Activated CD8-positive, alpha-beta T cell treated with anti-CD3 and anti-CD28 coated beads for 36 hours (primary cell): ENCODE measurements at regions not wholly inside any gene's neighbourhood (a gene's known extent, or its start where the extent isn't known, plus 50 kb on each side); places are given as distances from the start of the nearest gene placed in this dataset.

Experiments used
- ATAC-seq: fragments of 200-7000 bp; cut with Tn5 transposase; one replicate; pipeline ENCODE4 v1.10.0; 2021; ENCODE audit warnings: mild to moderate bottlenecking, moderate library complexity
- CTCF ChIA-PET: fragments of 350-600 bp; sonication (Branson Sonifier 250); formaldehyde crosslinking; loops from one replicate; lab custom pipeline; 2021; ENCODE audit warnings: antibody characterized with exemption; lab: Charles Lee
- POLR2A ChIA-PET: fragments of 350-600 bp; sonication (Branson Sonifier 250); formaldehyde crosslinking; loops from one replicate; lab custom pipeline; 2021; ENCODE audit warnings: antibody characterized with exemption; lab: Charles Lee
- DNase-seq: peaks from one replicate; pipeline ENCODE4 v3.0.0-alpha.2; 2020
- H3K27ac Mint-ChIP-seq: one replicate; pipeline ENCODE4 v1.8.0; 2021; ENCODE audit warnings: mild to moderate bottlenecking, mixed read lengths
- H3K27me3 Mint-ChIP-seq: one replicate; pipeline ENCODE4 v1.8.0; 2021; ENCODE audit warnings: mixed read lengths
- H3K36me3 Mint-ChIP-seq: one replicate; pipeline ENCODE4 v1.8.0; 2021; ENCODE audit warnings: low read depth, mixed read lengths
- H3K4me1 Mint-ChIP-seq: one replicate; pipeline ENCODE4 v1.8.0; 2021; ENCODE audit warnings: low read depth, mixed read lengths
- H3K4me3 Mint-ChIP-seq: one replicate; pipeline ENCODE4 v1.8.0; 2021; ENCODE audit warnings: mild to moderate bottlenecking, moderate library complexity, mixed read lengths
- H3K9me3 Mint-ChIP-seq: one replicate; pipeline ENCODE4 v1.8.0; 2021; ENCODE audit warnings: mixed read lengths
- intact Hi-C: fragments of 100-400 bp; cut with micrococcal nuclease; formaldehyde crosslinking; loops from one replicate; pipeline ENCODE4 v1.10.0; 2022
- TF ChIP-seq, protein P1 (sequence below): fragments of 200-600 bp; IDR thresholded peaks from one replicate; pipeline ENCODE4 v1.8.0; 2022; ENCODE audit warnings: antibody characterized with exemption, mild to moderate bottlenecking

DNA sequence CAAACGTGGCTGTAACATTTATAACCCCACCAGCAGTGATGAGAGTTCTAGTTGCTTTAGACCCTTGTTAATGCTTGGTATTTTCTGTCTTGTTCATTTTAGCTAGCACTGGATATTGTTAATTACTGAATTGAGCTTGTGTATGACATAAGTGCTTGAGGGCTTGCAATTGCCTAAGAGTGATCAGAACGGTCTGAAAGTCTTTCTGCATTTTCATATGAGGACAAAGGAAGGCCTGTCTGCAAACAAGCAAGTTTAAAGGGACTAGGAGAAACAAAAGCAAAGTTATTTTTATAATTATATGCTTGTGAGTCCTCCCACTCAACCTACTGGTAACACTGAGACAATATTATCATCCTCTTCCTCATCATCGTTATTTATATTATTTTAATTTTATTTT, 305.5 kb upstream of the DUSP10 start:
- intact Hi-C loops: no loop called here
- Mint-ChIP-seq H3K36me3 (no peaks in the 10 kb centered on the region), H3K4me1 (peaks cover 21% of the 10 kb centered on the region), H3K27me3 (no peaks in the 10 kb centered on the region), H3K27ac (no peak overlapping the region), H3K9me3 (no peaks in the 10 kb centered on the region), H3K4me3 (no peak overlapping the region)
- ATAC-seq (no peak), DNase-seq (no peak)
- ChIA-PET POLR2A (interaction anchor here (0.6 kb wide), 1 partner anchor 587 kb away, joined by 3 read pairs; no protein-coding TSS in a partner anchor), CTCF (interaction anchor here (0.8 to 0.9 kb wide), 2 partner anchors 48 to 408 kb away, joined by 3 to 4 read pairs; no protein-coding TSS in a partner anchor)
- TF ChIP-seq, protein P1, sequence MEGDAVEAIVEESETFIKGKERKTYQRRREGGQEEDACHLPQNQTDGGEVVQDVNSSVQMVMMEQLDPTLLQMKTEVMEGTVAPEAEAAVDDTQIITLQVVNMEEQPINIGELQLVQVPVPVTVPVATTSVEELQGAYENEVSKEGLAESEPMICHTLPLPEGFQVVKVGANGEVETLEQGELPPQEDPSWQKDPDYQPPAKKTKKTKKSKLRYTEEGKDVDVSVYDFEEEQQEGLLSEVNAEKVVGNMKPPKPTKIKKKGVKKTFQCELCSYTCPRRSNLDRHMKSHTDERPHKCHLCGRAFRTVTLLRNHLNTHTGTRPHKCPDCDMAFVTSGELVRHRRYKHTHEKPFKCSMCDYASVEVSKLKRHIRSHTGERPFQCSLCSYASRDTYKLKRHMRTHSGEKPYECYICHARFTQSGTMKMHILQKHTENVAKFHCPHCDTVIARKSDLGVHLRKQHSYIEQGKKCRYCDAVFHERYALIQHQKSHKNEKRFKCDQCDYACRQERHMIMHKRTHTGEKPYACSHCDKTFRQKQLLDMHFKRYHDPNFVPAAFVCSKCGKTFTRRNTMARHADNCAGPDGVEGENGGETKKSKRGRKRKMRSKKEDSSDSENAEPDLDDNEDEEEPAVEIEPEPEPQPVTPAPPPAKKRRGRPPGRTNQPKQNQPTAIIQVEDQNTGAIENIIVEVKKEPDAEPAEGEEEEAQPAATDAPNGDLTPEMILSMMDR: no peak

DNA sequence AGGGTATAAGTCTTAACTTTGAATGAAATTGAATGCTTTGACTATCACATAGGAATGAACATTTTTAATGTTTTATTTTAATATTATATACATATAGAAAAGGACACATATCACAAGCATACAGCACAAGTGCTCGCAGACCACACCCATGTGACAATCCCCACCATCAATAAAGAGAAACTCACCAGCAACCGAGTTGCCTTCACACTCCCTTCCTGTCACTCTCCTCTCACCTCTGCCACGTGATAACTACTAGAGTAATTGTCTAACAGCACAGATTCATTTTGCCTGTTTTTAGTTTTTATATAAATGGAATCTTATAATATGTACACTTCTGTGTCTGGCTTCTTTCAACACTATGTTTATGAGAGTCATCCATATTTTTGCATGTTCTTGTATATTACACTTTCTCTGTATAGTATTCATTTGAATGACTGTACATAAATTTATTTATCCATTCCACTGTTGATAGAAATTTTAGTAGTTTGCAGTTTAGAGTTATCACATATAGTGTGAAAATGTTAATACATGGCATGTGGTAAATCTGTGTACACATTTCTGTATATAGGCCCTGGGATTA, 304.9 kb upstream of the DUSP10 start:
- POLR2A ChIA-PET: no interaction called here
- DNase-seq: no peak
- Mint-ChIP-seq H3K4me3 (no peak overlapping the region), H3K27ac (no peak overlapping the region), H3K4me1 (peaks cover 21% of the 10 kb centered on the region), H3K27me3 (no peaks in the 10 kb centered on the region), H3K36me3 (no peaks in the 10 kb centered on the region), H3K9me3 (no peaks in the 10 kb centered on the region)
- TF ChIP-seq, protein P1: no peak
- CTCF ChIA-PET: no interaction called here
- ATAC-seq: no peak
- intact Hi-C loops: no loop called here

DNA sequence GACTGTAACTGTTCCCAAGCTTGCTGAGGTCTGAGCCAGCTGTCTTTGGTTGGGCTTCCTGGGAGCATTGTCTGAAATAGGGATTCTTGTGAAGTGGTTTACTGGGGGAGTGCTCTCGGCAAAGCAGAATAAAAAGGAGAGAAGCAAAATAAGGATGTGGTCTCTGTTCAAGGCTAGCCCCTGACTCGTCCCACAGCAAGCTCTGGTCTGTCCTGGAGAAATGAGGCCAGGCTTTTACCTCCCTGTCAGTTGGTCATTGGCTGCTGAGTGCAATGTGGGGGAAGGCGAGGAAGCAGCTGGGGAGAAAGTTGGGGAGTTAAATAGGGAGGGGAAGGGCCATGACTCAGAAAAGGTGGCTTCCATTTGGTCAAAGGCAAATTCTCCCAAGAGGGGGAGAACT, 303.9 kb upstream of the DUSP10 start:
- no peaks in the 10 kb centered on the region for H3K27me3 Mint-ChIP-seq
- no peaks in the 10 kb centered on the region for H3K9me3 Mint-ChIP-seq
- H3K27ac Mint-ChIP-seq: no peak overlapping the region
- DNase-seq (no peak), ATAC-seq (no peak)
- ChIA-PET POLR2A (no interaction called here), CTCF (no interaction called here)
- intact Hi-C loops: no loop called here
- H3K36me3 Mint-ChIP-seq: no peaks in the 10 kb centered on the region
- no peak overlapping the region for H3K4me3 Mint-ChIP-seq
- peaks cover 20% of the 10 kb centered on the region for H3K4me1 Mint-ChIP-seq
- TF ChIP-seq, protein P1: no peak

DNA sequence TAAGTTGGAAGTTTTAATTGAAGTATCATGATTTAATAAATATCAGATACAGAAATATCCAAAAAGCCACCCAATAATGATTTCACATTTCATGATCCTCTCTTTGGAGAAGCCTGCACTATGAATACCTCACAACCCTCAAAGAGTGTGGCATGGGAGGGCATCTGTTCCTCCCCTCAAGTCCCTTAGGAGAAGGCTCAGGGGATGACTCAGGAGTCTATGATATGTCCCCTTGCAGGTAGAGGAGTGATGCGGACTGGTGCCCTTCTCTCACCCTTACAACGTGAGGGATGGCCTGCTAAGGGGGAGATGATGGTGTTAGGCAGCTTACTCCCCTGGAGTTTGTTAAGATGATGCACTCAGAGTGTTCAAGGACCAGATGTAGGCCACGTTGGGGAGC, 303.3 kb upstream of the DUSP10 start:
- CTCF ChIA-PET: no interaction called here
- Mint-ChIP-seq H3K4me3 (no peak overlapping the region), H3K4me1 (peaks cover 14% of the 10 kb centered on the region), H3K36me3 (no peaks in the 10 kb centered on the region), H3K27me3 (no peaks in the 10 kb centered on the region), H3K27ac (no peak overlapping the region), H3K9me3 (no peaks in the 10 kb centered on the region)
- TF ChIP-seq, protein P1: no peak
- ATAC-seq: no peak
- intact Hi-C loops: no loop called here
- DNase-seq: no peak
- POLR2A ChIA-PET: no interaction called here

DNA sequence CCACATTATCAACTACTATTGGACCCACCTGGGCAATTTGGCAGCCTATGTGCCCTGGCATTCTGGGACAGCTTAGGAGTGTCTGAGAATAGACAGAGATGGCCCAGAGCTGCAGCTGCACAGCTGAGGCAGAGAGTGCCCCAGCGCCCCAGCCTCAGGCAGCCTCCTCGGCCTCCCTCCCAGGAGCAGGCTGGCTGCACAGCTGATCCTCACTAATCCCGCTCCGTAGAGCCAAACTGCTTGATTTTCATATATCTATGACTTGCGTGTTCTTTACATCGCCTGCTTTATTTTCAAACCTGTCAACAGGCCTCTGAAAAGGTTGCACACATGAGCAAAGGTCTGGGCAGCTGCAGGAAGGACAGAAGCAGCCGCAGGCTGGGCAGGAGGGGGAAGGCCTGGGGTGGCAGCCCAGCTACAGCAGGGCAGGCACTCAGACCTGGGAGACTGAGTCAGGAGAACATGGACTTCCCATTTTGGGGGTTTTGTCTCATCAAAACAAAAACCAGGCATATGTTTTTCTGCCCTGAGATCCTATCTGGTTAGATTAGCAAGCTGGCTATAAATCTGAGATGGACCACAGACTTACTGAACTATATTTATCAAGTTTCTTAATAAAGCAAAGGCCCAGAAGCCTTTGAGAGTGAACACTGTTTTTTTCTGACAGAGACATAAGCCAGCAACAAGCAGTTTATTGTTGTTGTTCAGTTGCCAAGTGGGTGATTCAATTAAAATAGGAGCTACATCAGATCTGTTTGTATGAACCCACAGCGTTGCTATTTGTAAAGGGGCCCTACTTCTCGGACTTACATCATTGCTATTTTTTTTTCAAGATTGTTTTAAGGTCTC, 301.8 kb upstream of the DUSP10 start:
- no peaks in the 10 kb centered on the region for H3K9me3 Mint-ChIP-seq
- ATAC-seq (no peak), DNase-seq (no peak)
- no peaks in the 10 kb centered on the region for H3K36me3 Mint-ChIP-seq
- ChIA-PET POLR2A (no interaction called here), CTCF (interaction anchor here (0.8 to 2.5 kb wide), 3 partner anchors 15 to 412 kb away, joined by 3 to 8 read pairs (median 3); no protein-coding TSS in a partner anchor)
- TF ChIP-seq, protein P1: no peak
- no peak overlapping the region for H3K4me3 Mint-ChIP-seq
- H3K4me1 Mint-ChIP-seq: peaks cover 10% of the 10 kb centered on the region
- no peak overlapping the region for H3K27ac Mint-ChIP-seq
- peaks cover 1% of the 10 kb centered on the region for H3K27me3 Mint-ChIP-seq
- intact Hi-C loops: no loop called here
